ENCODE measurements at regions not wholly inside any gene's neighbourhood (a gene's known extent, or its start where the extent isn't known, plus 50 kb on each side); places are given as distances from the start of the nearest gene placed in this dataset.

- no peak for TF ChIP-seq CTCF (conservative IDR thresholded peaks at IDR 0.05; ENCODE audit: low read depth, low read length)
- no peak for TF ChIP-seq EZH2 (IDR thresholded peaks at IDR 0.05; ENCODE audit: low read length, unreplicated experiment)
Observed at GRCh38 chr12:65632131-65632855, 192.0 kb upstream of the HMGA2 start.
